ENCODE measurements at regions not wholly inside any gene's neighbourhood (a gene's known extent, or its start where the extent isn't known, plus 50 kb on each side); places are given as distances from the start of the nearest gene placed in this dataset.
"Not testable (repeated sequence)": the region's sequence is repeated elsewhere in the genome, so short reads cannot be mapped to it uniquely, and the experiment has no call there.

DNA sequence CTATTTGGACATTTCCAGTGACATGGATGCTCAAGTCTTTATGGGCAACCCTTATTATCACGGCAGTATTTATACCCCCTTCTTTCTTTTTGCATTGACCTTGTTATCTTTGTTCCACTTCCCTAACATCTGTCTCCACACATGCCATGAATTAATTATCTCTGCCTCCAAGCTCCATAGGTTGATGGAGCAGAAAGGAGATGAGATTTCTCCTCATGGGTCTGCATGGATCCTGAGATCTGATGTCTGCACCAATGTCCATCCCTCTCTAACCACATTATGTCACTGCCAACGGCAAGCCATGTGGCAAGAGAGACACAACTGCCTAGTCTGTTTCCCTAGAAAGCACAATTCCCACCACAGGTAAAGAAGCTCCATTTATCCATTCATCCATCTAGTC is 416.8 kb upstream of the ASIC2 start:
- no peak for DNase-seq

DNA sequence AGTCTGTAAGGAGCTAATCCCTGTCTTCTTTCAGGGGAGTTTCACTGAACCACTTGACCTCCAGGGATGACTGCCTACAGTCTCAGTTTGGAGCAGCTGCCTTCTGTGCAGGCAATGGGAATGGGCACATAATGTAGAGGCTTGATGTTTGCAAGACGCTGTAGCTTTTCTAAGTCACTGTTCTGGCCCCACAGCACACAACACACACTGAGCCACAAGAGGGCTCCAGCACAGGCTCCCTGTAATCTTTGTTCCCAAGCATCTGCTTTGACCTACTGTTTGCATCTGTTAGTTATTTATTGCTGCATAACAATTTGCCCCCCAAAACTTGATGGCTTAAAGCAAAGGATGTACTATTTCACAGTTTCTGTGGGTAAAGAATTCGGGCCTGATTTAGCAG is 419.0 kb upstream of the ASIC2 start:
- DNase-seq: no peak

DNA sequence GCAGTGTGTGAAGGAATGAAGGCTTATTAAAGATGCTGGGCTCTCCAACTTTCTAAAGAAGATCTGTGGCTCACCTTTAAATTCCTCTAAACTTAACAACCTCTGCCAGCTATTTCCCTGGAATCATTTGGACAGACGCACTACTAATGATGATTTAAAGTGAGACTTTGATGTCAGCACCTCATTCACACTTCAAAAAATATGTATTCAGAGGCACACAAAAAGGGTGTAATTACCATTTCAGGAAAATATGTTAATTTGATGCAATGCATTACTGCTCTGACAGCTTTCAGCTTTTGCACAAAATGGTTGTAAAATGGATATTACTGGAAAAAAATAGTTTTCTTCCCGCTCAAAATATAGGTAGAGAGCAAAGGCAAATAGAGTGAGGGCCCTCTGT is 423.9 kb upstream of the ASIC2 start:
- DNase-seq: no peak

DNA sequence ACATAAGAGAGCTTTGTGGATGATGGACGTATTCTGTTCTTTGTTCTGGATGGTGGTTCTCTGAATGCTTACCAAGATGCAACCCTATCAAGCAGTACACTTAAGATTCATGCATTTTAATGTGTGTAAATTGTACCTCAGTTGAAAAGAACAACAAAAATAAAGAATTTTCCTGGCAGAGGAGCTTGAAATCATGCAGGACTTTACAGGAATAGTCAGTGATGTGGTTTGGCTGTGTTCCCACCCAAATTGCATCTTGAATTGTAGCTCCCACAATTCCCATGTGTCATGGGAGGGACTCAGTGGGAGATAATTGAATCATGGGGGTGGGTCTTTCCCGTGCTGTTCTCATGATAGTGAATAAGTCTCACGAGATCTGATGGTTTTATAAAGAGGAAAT is 430.6 kb upstream of the ASIC2 start:
- DNase-seq: not testable (repeated sequence)

DNA sequence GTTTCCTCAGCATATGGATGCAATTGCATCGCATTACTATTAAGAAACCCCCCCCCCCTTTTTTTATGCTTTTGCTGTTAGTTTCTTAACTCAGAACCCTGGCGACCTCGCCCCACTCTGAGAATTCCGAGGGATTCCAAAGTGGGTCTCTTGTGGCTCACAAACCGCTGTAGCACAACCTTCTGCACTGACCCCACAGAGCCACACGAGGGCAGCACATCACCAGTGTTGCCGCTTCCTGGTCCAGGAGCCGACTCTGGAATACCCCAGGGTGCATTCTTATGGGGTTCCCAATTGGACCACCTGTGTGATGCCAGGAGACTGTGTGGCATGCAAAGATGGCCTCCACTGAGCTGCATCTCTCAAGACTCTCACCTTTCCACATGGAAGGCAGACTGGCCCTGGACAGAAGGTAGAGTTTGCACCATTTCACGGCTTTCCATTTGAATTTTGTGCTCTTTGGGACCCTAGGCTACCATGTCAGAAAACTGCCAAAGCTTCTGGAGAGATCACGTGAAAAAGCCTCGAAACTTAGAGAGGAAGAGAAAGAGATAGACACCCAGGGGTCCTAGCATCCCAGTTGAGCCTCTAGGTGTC is 432.7 kb upstream of the ASIC2 start:
- DNase-seq: peak; percentile 34

DNA sequence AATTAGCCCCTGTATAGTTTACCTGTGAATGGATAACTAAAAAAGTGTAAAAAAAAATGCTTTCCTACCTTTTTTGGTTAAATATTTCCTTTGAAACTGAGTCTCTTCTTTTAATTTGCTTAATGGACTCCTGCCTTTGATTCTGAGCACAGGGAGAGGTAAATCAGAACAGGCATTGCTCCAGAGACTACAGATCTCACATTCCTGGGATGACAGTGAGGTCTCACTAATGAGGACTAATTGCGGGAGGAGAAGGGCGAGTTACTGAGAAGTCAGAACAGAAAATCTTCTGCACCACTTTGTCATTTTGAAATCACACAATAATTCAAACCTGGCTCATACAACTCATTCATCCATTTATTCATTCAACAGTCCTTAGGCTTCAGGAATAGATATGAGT is 437.0 kb upstream of the ASIC2 start:
- no peak for DNase-seq

DNA sequence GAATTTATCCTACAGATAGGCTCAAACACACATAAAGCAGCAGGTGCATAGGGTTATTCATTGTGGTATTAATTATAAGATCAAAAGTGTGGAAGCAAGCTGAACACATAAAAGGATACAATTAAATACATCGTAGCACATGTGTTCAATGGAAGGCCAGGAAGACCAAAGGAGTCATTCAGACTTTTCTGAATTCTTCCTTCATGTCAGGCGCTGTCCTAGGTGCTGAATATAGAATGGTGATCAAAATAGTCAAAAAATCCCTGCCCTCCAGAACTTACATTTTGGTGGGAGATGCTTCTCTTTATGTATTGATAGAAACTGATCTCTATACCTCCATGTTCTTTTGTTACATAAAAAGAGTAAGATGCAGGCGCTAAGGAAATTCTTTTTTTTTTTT is 439.0 kb upstream of the ASIC2 start:
- DNase-seq: no peak

DNA sequence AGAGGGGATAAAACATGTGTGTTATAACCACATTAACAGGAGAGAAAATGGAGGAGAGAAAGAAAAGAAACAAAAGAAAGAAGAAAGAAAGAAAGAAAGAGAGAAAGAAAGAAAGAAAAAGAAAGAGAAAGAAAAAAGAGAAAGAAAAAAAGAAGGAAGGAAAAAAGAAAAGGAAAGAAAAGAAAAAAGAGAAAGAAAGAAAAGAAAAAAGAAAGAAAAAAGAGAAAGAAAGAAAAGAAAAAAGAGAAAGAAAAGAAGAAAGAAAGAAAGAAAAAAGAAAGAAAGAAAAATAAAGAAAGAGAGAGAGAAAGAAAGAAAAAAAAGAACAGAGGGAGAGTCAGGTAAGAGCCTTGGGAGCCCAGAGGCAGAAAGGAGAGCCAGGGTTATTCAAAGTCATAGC is 446.6 kb upstream of the ASIC2 start:
- no peak for DNase-seq

DNA sequence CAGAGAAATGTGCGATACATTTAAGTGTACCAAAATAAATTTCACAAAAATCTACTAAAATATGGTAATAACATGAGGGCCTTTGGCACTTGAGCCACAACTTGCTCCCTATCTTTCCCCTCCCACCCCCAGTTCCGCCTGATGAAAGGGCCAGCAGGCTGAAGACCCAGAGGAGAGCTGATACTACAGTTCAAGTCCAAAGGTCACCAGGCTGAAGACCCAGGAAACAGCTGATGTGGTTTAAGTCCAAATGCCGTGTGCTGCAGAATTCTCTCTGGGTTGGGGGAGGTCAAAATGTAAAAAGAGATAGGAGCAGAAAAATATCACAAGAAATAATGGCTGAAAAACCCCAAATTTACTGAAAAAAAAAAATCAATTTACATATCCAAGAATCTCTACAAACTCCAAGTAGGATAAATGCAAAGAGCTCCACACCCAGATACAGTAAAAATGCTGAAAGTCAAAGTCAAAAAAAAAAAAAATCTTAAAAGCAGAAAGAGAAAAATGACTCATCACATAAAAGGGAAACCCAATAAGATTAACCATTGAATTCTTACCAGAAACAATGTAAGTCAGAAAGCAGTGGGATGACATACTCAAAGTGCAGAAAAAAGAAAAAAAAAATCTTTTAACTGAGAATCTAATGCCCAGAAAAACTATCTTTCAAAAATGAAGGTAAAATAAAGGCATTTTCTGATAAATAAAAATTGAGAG is 452.1 kb upstream of the ASIC2 start:
- no peak for DNase-seq

DNA sequence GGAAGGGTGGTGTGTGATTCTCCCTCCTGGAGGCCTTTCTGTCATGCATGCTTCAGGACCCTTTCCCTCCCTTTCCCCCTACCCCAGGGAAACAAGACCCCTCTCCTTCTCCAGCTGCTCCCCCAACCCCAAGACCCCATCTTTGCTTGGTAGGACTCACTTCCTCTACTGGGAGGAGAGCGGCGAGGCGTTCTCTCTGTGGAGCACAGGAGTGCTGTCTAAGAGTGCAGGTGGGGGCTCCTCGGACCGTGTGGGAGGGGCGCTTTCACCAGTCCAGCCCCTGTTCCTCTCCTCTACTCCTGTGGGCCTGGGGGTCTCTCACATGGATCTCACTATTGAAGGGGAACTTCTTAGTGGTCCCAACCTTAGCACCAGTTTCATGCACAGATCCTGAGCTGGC is 456.1 kb upstream of the ASIC2 start:
- no peak for DNase-seq

DNA sequence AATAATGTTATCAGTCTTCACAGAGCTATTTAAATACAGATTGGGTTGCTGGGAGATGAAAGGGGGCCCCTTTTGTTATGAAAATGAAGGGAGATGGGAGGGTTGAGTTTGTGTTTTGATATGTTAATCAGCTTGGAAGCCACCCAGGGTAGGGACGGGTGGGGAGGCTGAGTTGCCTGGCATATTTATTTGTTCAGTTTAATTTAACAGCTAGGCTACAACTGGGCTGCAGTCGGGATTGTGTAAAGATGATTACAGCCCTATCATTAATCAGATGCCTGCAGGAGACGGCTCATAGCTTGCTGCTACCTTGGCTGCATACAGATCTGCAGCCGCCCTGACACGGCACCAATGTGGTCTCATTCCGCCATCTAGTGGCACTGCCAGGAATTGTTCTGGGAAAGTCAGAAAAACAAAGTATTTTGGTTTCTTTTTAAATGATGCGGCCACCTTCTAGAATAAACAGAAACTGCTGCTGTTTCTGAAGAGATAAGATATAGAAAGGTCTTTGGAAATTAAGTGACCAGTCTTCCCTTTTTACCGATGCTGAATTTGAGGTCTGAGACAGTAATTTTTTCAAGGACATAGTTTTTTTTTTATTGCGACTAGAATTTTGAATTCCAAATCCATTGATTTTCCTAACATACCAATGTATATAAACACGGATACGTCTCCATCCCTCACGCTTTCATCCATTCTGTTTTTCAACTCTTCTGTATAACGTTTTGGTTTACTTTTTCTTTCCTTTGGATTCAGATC is 458.0 kb upstream of the ASIC2 start:
- peak; percentile 55 for DNase-seq

DNA sequence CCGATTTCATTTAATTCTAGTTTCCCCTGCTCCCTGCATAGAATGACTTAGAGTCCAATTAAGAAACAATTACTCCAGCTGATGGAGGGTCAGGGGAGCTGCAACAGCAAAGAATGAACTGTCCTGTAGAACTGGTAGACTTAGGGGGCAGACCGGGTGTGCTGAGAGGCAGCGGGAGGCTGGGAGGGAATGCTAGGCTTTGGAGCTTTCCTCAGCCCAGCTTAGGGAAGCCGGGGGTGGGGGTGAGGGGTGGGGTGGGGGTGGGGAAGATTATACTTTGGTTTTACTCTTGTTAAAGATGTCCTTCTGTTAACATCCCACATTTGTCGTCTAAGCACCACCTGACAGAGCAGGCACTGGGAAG is 458.6 kb upstream of the ASIC2 start:
- no peak for DNase-seq

DNA sequence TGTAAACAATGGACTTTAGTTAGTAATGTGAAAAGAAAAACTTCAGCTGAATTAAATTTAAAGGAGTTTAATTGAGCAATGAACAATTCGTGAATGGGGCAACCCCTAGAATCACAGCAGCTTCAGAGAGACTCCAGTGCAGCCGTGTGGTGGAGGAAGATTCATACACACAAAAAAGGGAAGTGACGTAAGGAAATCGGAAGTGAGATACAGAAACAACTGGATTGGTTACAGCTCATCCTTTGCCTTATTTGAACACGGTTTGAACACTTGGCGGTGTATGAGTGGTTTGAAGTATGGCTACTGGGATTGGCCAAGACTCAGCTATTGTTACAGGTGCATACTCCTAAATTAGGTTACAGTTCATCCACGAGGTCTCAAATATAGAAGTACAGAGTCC is 460.4 kb upstream of the ASIC2 start:
- no peak for DNase-seq

DNA sequence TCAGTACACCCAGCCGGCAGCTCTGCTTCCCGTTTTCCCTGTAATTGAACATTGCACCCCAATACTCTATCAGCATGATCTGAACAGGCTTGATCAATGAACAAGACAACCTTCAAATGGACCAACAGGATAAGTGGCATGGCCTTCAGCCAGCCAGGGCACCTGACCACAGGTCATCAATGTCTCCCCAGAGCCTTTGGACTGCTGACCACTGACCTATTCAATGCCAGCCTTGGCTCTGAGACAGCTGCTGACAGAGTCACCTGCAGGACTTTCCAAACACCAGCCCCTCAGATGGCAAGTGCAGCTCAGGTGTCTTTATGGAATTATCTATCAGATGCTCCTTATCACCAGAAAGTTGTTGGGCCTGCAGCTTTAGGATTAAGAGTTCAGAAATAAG is 462.9 kb upstream of the ASIC2 start:
- DNase-seq: no peak

DNA sequence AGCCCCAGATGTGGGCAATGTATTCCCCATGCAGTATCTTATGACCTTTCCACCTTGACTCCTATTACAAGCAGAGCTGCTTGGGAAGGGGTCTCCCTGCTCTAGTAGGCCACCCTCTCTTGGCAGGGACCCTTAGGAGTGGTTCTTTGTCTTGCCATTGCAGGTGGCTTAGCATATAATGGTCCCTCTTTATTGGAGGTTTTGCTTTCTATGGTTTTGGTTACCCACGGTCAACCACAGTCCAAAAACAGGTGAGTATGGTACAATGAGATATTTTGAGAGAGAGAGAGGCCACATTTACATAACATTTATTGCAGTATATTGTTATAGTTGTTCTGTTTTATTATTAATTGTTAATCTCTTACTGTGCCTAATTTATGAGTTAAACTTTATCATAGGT is 472.8 kb upstream of the ASIC2 start:
- DNase-seq: no peak

DNA sequence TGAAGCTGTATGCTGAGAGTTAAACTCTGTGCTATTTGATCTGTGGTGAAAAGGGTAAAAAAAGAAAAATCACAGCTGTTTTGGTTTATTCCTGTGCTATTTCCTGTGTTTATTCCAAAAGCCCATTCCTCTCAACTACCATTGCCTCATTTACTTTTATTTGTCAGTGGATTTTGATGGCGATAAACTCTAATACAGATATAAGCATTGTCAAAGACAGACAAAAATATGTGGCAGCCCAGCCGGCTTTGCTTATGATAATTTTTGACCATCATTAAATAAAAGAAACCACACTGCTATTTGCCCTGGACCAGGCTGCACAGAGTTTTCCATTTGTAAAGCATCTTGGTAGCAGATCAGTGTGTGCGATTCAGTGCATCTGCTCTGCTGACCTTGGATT is 473.6 kb upstream of the ASIC2 start:
- DNase-seq: no peak

DNA sequence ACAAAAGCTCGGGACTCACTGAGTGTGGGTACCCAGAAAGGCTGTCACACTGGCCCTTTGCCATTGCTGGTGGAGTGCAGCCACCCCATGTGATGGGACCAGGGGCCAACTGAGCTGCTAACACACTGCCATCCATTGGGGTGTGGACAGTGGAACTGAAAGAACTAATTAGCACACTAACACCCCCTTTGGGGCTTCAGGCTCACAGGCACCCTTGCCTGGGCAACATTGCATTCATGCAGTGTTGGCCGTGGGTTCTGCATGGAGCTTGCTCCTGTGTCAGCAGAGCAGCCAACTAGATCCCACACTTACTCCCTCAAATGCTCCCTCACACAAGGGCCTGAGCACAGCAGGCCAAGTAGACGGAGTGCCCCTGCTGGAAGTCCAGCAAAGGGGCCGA is 476.0 kb upstream of the ASIC2 start:
- no peak for DNase-seq

DNA sequence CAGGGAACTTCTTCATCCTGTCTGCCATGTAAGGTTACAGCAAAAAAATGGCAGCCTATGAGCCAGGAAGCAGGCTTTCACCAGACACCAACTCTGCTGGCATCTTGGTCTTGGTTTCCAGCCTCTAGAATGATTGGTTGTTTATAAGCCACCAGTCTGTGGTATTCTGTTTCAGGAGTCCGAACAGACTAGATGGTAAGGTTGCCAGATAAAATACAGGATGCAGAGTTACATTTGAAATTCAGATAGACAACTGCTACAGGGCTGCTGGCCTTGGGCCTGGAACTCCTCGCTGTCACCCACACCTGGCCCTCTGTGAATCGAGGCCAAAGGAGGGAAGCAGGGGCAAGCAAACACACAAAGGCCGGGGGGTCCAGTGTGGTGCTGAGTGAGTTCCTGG is 478.8 kb upstream of the CCL2 start:
- DNase-seq: no peak

DNA sequence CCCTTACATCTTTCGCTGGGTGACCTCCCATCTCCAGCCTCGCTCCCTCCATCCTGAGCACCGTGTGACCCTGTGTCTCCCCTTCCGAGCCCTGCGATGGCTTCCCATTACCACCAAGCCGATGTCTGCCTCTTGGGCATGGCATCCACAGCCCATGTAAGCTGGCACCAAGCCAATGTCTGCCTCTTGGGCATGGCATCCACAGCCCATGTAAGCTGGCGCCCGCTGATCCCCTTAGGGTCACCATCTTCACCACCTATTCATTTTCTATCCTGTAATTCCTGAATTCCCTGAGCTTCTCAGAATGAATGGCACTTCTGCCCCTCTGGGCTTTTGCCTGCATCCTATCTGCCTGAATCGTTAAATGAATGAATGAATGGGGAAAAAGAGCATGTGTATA is 478.2 kb upstream of the CCL2 start:
- no peak for DNase-seq

DNA sequence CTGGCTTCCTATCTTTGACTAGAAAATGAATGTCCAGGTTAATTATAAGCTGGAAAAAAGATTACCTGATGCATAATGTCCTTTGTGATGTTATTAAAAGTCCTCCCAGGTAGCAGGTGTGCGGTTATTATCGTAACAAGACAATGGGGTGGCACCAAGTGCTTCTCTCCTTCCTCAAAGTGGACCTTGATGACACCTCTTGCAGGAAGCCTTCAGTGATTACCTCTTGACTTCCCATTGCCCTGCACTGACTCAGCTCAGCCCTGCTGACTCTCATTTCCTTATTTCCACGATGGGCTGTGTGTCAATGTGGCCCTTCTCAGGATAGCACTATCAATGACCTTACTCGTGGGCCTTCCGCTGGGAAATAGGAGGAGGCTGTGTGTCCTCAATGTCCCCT is 477.4 kb upstream of the CCL2 start:
- no peak for DNase-seq

DNA sequence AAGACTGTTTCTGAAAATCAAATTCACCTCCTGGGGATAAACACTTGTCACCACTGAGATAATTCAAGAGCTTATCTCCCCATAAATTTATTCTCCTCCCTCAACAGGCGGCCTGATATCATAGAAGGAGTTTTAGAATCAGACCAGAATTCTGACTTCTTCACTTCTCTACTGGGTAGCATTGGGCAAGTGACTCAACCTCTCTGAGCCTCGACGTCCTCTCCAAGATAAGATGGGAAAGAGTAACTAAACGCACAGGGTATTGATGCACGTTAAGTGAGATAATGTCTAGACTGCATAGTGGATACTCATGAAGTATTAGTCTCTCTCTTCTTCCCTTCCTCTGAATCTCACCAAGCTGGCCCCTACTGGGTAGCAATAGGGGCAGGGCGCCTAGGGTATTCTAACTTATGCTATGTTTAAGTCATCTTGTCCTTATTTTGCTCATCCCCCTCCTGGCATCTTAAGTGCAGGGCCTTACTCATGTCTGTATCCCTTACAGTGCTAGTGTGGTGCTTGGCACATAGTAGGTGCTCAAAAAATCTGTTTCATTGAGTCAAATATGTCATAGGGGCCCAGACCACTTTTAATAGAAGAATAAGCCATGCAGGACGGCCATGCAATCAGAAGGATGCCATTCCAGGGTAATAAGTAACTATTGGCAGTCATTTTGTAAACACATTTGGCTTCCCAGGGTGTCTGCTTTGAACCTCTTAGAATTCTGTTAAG is 476.4 kb upstream of the CCL2 start:
- DNase-seq: no peak

DNA sequence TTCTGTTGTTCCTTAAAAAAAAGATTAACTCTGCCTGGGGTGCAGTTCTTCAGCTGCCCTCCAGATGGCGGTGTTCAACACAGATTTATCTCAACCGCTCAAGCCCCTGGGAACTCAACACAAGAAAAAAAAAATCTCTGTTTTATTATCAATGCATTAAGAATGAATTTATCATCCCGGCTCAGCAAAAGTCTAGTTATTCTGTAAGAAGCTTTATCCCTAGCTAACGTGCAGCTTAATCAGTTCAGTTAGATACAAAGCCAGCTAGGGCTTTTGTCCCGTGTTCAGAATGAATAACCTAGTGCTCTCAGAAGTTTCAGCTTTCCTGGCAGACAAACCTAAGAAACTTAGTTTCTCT is 475.9 kb upstream of the CCL2 start:
- DNase-seq: peak; percentile 52

DNA sequence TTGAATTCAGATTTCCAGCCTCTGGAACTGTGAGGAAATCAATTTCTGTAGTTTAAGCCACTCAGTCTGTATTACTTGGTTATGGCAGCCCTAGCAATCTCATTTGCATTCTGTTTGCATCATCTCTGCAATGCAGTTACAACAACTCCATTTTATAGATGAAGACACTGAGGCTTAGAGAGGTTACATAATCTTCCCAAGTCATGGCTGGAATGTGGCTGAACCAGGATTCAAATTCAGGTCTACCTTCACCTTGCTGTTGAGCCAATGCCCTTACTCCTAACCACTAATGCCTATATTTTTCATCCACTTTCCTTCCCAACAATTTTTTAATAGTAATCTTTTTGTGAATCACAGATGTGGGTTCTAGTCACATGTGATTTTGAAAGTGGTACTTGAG is 469.8 kb upstream of the CCL2 start:
- DNase-seq: no peak

DNA sequence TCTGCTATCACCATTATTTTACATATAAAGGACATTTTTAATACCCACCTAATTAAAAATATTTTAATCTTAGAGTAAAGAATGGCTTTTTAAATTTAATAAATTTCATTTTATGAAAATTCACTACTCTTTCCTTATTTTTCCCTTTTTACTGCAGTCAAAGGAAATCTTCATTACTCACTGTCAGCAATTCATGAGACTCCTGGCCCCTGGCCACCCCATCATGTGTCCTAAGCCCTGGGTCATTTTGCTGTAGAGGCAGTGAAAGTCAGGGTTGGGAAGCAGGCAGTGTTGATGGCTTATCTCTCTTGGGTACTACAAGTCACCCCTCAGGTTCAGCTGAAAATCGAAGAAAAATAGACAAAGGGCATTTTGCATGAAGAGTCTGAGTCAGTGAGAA is 468.6 kb upstream of the CCL2 start:
- DNase-seq: no peak

Measured in EL (cell line).